Fibroblast of villous mesenchyme (primary cell): ENCODE measurements at regions not wholly inside any gene's neighbourhood (a gene's known extent, or its start where the extent isn't known, plus 50 kb on each side); places are given as distances from the start of the nearest gene placed in this dataset.

Source experiments
- DNase-seq: peaks from one replicate; pipeline ENCODE4 v3.0.0-alpha.2; 2010; ENCODE audit warnings: low read depth
- H3K4me3 ChIP-seq: 2 replicates; pipeline ENCODE4 v1.5.1; 2011; ENCODE audit warnings: low read depth, mild to moderate bottlenecking, low read length
- CTCF ChIP-seq: IDR thresholded peaks from 2 replicates; pipeline ENCODE4 v1.5.1; 2012; ENCODE audit warnings: low read depth, mild to moderate bottlenecking, low read length; ENCODE audit not compliant: insufficient read depth

GRCh38 chr13:82606008-82606407 is 1276.3 kb downstream of the SLITRK1 start:
- TF ChIP-seq CTCF: no peak
- no peak for DNase-seq
- H3K4me3 ChIP-seq: no peak overlapping the region

- no peak for DNase-seq
- no peak for TF ChIP-seq CTCF
- H3K4me3 ChIP-seq: no peak overlapping the region
Observed at GRCh38 chr13:82597747-82598146, 1284.5 kb downstream of the SLITRK1 start.

GRCh38 chr13:82593239-82593638 is 1289.0 kb downstream of the SLITRK1 start:
- H3K4me3 ChIP-seq: no peak overlapping the region
- TF ChIP-seq CTCF: no peak
- DNase-seq: no peak

GRCh38 chr13:82571653-82572052 is 1310.6 kb downstream of the SLITRK1 start:
- TF ChIP-seq CTCF: no peak
- no peak for DNase-seq
- H3K4me3 ChIP-seq: no peak overlapping the region

- H3K4me3 ChIP-seq: no peak overlapping the region
- no peak for DNase-seq
- no peak for TF ChIP-seq CTCF
Observed at GRCh38 chr13:82569581-82569980, 1312.7 kb downstream of the SLITRK1 start.

- no peak for DNase-seq
- no peak overlapping the region for H3K4me3 ChIP-seq
- no peak for TF ChIP-seq CTCF
Observed at GRCh38 chr13:82566864-82567263, 1315.4 kb downstream of the SLITRK1 start.

GRCh38 chr13:82565201-82565600 is 1317.1 kb downstream of the SLITRK1 start:
- no peak for TF ChIP-seq CTCF
- H3K4me3 ChIP-seq: no peak overlapping the region
- no peak for DNase-seq
